ENCODE measurements at regions not wholly inside any gene's neighbourhood (a gene's known extent, or its start where the extent isn't known, plus 50 kb on each side); places are given as distances from the start of the nearest gene placed in this dataset.
"Not testable (repeated sequence)": the region's sequence is repeated elsewhere in the genome, so short reads cannot be mapped to it uniquely, and the experiment has no call there.

GRCh38 chr9:99650187-99650874 is 171.4 kb upstream of the NR4A3 start:
- no peak for DNase-seq

DNA sequence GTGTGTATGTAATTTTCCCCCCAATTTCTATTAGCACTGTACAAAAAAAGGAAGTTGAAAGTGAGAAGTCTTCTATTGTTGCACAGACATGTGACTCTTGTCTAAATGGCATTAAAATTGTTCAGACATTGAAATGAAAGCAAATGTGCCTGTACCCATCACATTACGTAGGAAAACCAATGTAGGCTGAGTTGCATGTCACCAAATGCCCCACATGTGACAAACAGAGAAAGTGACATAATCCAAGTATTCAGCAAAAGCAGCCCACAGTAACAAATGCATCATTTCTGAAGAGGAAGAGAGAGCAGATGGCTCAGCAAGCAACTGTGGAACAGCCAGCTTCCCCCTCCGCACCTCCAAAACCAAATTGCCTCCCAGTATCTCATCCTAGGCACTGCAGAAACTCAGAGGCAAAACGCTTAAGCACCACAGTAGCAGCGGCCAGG is 161.5 kb upstream of the NR4A3 start:
- DNase-seq: no peak

DNA sequence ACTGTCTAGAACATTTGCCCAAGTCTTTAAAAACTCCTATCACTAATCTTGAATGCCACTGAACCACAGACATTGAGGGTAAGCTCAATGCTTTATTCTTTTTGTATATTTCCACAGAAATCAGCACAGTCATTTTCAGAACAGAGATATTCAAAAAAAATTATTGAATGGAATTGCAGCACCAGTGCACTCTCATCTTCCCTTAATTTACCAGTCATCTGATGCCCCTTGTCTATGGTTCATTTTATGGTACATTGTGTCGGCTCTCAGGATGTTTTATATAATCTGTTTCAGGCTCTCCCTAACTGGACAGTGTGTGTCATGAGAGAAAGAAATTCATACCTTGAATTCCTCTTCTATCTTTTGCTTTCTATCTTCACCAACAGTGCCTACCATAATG is 158.4 kb upstream of the NR4A3 start:
- no peak for DNase-seq

DNA sequence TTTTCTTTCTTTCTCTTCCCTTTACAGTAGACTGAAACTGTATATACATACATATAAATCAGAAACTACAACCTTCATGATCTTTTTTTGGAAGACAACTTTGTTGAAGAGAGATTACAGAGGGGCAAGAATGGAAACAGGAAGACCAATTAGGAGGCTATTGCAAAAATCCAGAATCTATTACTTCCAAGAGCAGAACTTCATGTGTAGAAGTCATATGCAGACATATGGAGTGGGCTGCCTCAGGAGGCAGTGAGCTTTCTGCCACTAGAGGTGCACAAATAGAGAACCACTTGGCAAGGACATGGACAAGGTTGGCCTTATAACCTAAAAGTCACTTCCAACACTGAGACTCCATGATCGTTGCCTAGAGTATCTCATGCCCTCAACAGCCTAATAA is 157.8 kb upstream of the NR4A3 start:
- DNase-seq: no peak

GRCh38 chr9:99666571-99666970 is 155.1 kb upstream of the NR4A3 start:
- DNase-seq: no peak

- not testable (repeated sequence) for DNase-seq
These were observed 150.8 kb upstream of the NR4A3 start for GRCh38 chr9:99670886-99671285.

GRCh38 chr9:99677281-99677680 is 144.4 kb upstream of the NR4A3 start:
- no peak for DNase-seq

- no peak for DNase-seq
These were observed 143.1 kb upstream of the NR4A3 start for GRCh38 chr9:99678566-99678965.

DNA sequence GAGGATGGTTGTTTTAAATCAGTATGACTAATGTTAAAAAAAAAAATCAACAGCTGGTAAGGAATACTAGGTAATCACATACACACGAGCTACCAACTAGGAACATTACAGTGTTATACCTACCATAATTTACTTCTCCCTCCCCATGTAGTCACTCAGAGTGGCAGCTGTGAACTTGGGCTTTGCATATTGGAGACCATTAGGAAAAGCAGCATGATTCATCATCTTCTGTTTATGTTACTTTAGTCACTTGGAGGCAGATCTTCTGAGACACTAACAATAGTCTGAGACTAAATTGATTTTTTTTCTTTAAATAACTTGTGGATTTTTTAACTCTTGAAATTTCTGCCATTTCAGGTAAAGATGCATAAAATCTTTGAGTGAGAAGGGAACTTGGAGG is 141.5 kb upstream of the NR4A3 start:
- DNase-seq: no peak

DNA sequence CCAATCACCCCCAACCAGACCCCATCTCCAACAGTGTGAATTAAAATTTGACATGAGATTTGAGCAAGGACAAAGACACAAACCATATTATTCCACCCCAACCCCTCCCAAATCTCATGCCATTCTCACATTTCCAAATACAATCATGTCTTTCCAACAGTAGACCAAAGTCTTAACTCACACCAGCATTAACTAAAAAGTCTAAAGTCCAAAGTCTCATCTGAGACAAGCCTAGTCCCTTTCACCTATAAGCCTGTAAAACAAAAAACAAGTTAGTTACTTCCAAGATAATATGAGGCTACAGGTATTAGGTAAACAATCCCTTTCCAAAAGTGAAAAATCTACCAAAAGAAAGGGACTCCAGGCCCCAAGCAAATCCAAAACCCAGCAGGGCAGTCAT is 140.6 kb upstream of the NR4A3 start:
- no peak for DNase-seq

DNA sequence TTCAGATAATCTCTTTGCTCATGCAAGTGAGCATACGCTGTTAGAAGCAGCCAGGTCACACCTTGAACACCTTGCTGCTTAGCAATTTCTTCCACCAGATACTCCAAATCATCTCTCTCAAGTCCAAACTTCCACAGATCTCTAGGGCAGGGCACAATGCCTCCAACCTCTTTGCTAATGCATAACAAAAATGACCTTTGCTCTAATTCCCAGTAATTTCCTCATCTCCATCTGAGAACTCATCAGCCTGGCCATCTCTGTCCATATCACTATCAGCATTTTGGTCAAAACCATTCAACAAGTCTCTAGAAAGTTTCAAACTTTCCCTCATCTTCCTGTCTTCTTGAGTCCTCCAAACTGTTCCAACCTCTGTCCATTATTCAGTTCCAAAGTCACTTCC is 139.3 kb upstream of the NR4A3 start:
- DNase-seq: no peak

DNA sequence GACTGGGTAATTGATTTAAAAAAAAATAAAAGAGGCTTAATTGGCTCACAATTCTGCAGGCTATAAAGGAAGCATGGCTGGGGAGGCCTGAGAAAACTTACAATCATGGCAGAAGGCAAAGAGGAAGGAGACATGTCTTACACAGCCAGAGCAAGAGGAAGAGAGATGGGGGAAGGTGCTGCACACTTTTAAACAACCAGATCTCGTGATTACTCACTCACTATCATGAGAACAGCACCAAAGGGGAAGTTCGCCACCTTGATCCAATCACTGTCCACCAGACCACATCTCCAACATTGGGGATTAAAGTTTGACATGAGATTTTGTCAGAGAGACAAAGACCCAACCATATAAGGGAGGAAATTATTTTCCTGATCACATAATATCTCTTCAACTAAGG is 138.8 kb upstream of the NR4A3 start:
- DNase-seq: no peak

- no peak for DNase-seq
These were observed 131.1 kb upstream of the NR4A3 start for GRCh38 chr9:99690573-99690972.

DNA sequence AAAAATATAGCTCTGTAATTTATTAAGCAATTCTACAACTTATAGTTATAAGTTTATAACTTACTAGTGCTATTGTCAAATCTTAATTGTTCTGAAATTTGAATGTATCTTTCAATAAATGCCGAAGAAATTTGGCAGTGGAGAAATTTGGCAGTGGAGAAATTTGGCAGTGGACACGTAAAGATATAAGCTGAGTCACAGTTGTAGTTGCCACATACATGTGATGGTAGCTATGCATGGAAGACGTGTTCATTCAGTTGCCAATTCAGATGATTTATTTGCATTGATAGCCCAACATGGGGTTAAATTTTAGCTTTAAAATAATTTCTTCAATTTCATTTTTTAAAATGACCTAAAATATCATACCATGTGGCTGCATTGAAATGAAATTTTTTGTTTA is 127.8 kb upstream of the NR4A3 start:
- no peak for DNase-seq

- DNase-seq: no peak
These were observed 127.3 kb upstream of the NR4A3 start for GRCh38 chr9:99694393-99694792.

GRCh38 chr9:99699396-99699795 is 122.3 kb upstream of the NR4A3 start:
- no peak for DNase-seq

GRCh38 chr9:99712214-99712613 is 109.5 kb upstream of the NR4A3 start:
- DNase-seq: no peak

- no peak for DNase-seq
These were observed 107.8 kb upstream of the NR4A3 start for GRCh38 chr9:99713838-99714306.

- DNase-seq: no peak
These were observed 103.1 kb upstream of the NR4A3 start for GRCh38 chr9:99718631-99719030.

- DNase-seq: no peak
These were observed 101.1 kb upstream of the NR4A3 start for GRCh38 chr9:99720455-99721050.

DNA sequence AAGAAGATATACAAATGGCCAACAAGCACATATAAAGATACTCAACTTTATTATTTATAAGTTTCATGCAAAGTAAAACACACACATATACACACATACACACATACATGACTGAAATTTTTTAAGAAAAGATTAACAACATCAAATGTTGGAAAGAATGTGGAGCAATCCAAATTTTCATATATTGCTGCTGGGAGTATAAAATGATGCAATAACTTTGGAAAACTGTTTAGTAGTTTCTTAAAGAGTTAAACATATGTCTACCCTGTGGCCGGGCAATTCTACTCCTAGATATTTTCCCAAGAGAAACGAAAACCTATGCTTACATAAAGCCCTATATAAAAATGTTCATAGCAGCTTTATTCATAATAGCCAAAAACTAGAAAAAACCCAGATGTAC is 99.8 kb upstream of the NR4A3 start:
- no peak for DNase-seq

DNA sequence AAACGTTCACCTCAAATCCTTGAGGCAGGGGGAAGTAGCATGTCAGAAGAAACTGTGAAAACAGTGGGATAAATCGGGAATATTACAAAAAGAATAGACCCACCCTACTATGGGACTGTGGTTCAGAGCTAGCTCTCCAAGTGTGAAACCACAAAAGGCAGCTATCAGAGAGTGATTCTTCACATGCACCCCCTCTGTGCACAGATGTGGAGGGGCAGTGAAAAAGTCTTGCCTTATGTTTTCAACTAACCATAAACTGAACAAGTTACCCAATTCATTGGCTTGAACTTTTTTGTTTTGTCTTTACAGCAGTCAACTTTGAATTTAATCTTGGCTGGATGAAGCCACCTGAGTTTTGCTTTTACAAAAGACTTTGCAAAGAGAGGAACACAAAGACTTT is 98.8 kb upstream of the NR4A3 start:
- DNase-seq: no peak

GRCh38 chr9:99724640-99725039 is 97.0 kb upstream of the NR4A3 start:
- DNase-seq: no peak

- no peak for DNase-seq
These were observed 95.8 kb upstream of the NR4A3 start for GRCh38 chr9:99725852-99726251.

- no peak for DNase-seq
These were observed 94.9 kb upstream of the NR4A3 start for GRCh38 chr9:99726758-99727157.
